ENCODE measurements at regions not wholly inside any gene's neighbourhood (a gene's known extent, or its start where the extent isn't known, plus 50 kb on each side); places are given as distances from the start of the nearest gene placed in this dataset.

DNA sequence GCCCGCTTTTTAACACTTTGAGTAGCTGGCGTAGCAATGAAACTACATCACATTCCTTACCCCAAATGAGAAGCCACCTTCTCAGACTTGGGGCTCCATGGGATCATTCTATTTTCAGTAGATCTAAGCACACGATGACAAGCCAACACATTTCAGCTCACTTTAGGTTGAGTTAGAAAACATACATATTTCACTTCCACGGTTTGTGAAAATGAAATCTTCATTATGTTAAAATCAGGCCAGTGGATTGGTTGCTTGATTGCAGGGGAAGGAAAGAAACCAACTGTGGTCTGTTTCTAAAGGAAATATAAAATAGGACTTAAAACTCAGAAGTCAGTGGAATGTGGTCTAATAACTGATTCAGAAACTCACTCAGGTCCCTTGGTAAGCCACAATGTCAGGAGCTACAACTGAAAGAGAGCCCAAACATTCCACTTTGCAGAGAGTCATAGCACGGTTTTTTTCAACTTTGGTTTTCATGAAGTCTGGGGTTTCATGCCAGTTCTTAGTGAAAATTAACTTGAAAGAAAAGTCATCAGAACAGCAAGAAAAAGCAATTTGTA is 82.3 kb upstream of the TIAM1 start:
- TF ChIP-seq CTCF (IDR thresholded peaks at IDR 0.05) (no peak), POLR2A (IDR thresholded peaks at IDR 0.05) (no peak)
